H9 (cell line): ENCODE measurements at regions not wholly inside any gene's neighbourhood (a gene's known extent, or its start where the extent isn't known, plus 50 kb on each side); places are given as distances from the start of the nearest gene placed in this dataset.

ENCODE experiments used
- DNase-seq: peaks from one replicate; pipeline ENCODE4 v3.0.0-alpha.2; 2017
- H2AFZ ChIP-seq: one replicate; pipeline ENCODE4 v1.6.1; 2013; ENCODE audit warnings: mild to moderate bottlenecking, low read length, control low read depth, moderate library complexity
- H2AK5ac ChIP-seq: 2 replicates; pipeline ENCODE4 v1.6.1; 2013; ENCODE audit warnings: low read length, control low read depth, mixed read lengths; ENCODE audit not compliant: insufficient read length
- H2BK120ac ChIP-seq: one replicate; pipeline ENCODE4 v1.6.1; 2013; ENCODE audit warnings: low read depth, mild to moderate bottlenecking, low read length, control low read depth, inconsistent platforms; ENCODE audit not compliant: poor library complexity, severe bottlenecking
- H2BK12ac ChIP-seq: 2 replicates; pipeline ENCODE4 v1.6.1; 2013; ENCODE audit warnings: low read length, control low read depth, mixed read lengths, low read depth; ENCODE audit not compliant: insufficient read length
- H2BK15ac ChIP-seq: 2 replicates; pipeline ENCODE4 v1.6.1; 2013; ENCODE audit warnings: low read depth, low read length, control low read depth
- H2BK20ac ChIP-seq: one replicate; pipeline ENCODE4 v1.6.1; 2013; ENCODE audit warnings: low read depth, mild to moderate bottlenecking, low read length, control low read depth, inconsistent platforms; ENCODE audit not compliant: poor library complexity, severe bottlenecking
- H2BK5ac ChIP-seq: 2 replicates; pipeline ENCODE4 v1.6.1; 2013; ENCODE audit warnings: low read length, control low read depth, mixed read lengths; ENCODE audit not compliant: insufficient read length
- H3K14ac ChIP-seq: 2 replicates; pipeline ENCODE4 v1.6.1; 2013; ENCODE audit warnings: low read length, control low read depth; ENCODE audit not compliant: insufficient read depth
- H3K18ac ChIP-seq: 2 replicates; pipeline ENCODE4 v1.6.1; 2013; ENCODE audit warnings: low read depth, mild to moderate bottlenecking, mixed read lengths, low read length, control low read depth; ENCODE audit not compliant: insufficient read length
- H3K23ac ChIP-seq: 2 replicates; pipeline ENCODE4 v1.6.1; 2013; ENCODE audit warnings: low read length, control low read depth, mixed read lengths, low read depth; ENCODE audit not compliant: insufficient read length
- H3K23me2 ChIP-seq: 2 replicates; pipeline ENCODE4 v1.6.1; 2013; ENCODE audit warnings: low read depth, mild to moderate bottlenecking, mixed read lengths, low read length, control low read depth; ENCODE audit not compliant: insufficient read length, poor library complexity, severe bottlenecking
- H3K27ac ChIP-seq: 2 replicates; pipeline ENCODE4 v1.5.1; 2013; ENCODE audit warnings: low read length, control low read depth, mixed read lengths, low read depth; ENCODE audit not compliant: insufficient read length
- H3K27me3 ChIP-seq: 2 replicates; pipeline ENCODE4 v1.6.1; 2013; ENCODE audit warnings: low read length, control low read depth, inconsistent platforms; ENCODE audit not compliant: insufficient read depth
- H3K4ac ChIP-seq: 2 replicates; pipeline ENCODE4 v1.6.1; 2013; ENCODE audit warnings: low read depth, mild to moderate bottlenecking, control low read depth, inconsistent platforms, low read length, moderate library complexity
- H3K4me1 ChIP-seq: 2 replicates; pipeline ENCODE4 v1.6.1; 2013; ENCODE audit warnings: low read length, control low read depth, inconsistent platforms; ENCODE audit not compliant: insufficient read depth
- H3K4me2 ChIP-seq: 2 replicates; pipeline ENCODE4 v1.6.1; 2013; ENCODE audit warnings: low read length, control low read depth, mixed read lengths; ENCODE audit not compliant: insufficient read length, insufficient read depth
- H3K56ac ChIP-seq: 2 replicates; pipeline ENCODE4 v1.6.1; 2013; ENCODE audit warnings: low read depth, mild to moderate bottlenecking, mixed read lengths, low read length, control low read depth; ENCODE audit not compliant: insufficient read length
- H3K79me1 ChIP-seq: 2 replicates; pipeline ENCODE4 v1.6.1; 2013; ENCODE audit warnings: low read depth, mild to moderate bottlenecking, moderate library complexity, low read length, control low read depth, inconsistent platforms; ENCODE audit not compliant: insufficient read depth, poor library complexity, severe bottlenecking
- H3K79me2 ChIP-seq: 2 replicates; pipeline ENCODE4 v1.6.1; 2013; ENCODE audit warnings: low read length, control low read depth, inconsistent platforms; ENCODE audit not compliant: insufficient read depth
- H3K9ac ChIP-seq: 2 replicates; pipeline ENCODE4 v1.6.1; 2013; ENCODE audit warnings: low read length, control low read depth, mixed read lengths; ENCODE audit not compliant: insufficient read length; ENCODE audit errors: extremely low read depth
- H3K9me3 ChIP-seq: one replicate; pipeline ENCODE4 v1.6.1; 2013; ENCODE audit warnings: low read depth, low read length, inconsistent platforms; ENCODE audit not compliant: control insufficient read depth
- H3T11ph ChIP-seq: one replicate; pipeline ENCODE4 v1.6.1; 2013; ENCODE audit warnings: mild to moderate bottlenecking, low read length, control low read depth, inconsistent platforms
- H4K20me1 ChIP-seq: one replicate; pipeline ENCODE4 v1.6.1; 2013; ENCODE audit not compliant: control insufficient read depth, insufficient read length, insufficient read depth
- H4K5ac ChIP-seq: 2 replicates; pipeline ENCODE4 v1.6.1; 2013; ENCODE audit warnings: low read depth, mild to moderate bottlenecking, mixed read lengths, low read length, control low read depth; ENCODE audit not compliant: insufficient read length
- H4K8ac ChIP-seq: replicated peaks from 2 replicates; pipeline ENCODE4 v1.6.1; 2013; ENCODE audit warnings: low read length, control low read depth, mixed read lengths, low read depth; ENCODE audit not compliant: insufficient read length
- H4K91ac ChIP-seq: 2 replicates; pipeline ENCODE4 v1.6.1; 2013; ENCODE audit warnings: low read depth, mild to moderate bottlenecking, moderate library complexity, mixed read lengths, low read length, control low read depth; ENCODE audit not compliant: insufficient read length
- H3K27ac Mint-ChIP-seq, 3 experiments: 2 replicates in 2 of 3; 3 replicates in 1 of 3; pipeline ENCODE4 v1.8.0; 2020 to 2021; ENCODE audit warnings: mixed read lengths in 3 of 3, mild to moderate bottlenecking in 1 of 3, moderate library complexity in 1 of 3
- H3K27me3 Mint-ChIP-seq: 2 replicates; pipeline ENCODE4 v1.8.0; 2021; ENCODE audit warnings: low read depth, mild to moderate bottlenecking, moderate library complexity, mixed read lengths
- H3K36me3 Mint-ChIP-seq, 3 experiments: 2 replicates in 2 of 3; 3 replicates in 1 of 3; pipeline ENCODE4 v1.8.0; 2020 to 2021; ENCODE audit warnings: low read depth in 3 of 3, mixed read lengths in 3 of 3; ENCODE audit not compliant: insufficient read depth in 1 of 3
- H3K4me1 Mint-ChIP-seq, 2 experiments: 2 replicates each; pipeline ENCODE4 v1.8.0; 2020; ENCODE audit warnings: mixed read lengths in 2 of 2
- H3K4me3 Mint-ChIP-seq, 2 experiments: 2 replicates in 1 of 2; 3 replicates in 1 of 2; pipeline ENCODE4 v1.8.0; 2020 to 2021; ENCODE audit warnings: mild to moderate bottlenecking in 2 of 2, mixed read lengths in 2 of 2, moderate library complexity in 1 of 2
- H3K9me3 Mint-ChIP-seq, 2 experiments: 2 replicates in 1 of 2; 3 replicates in 1 of 2; pipeline ENCODE4 v1.8.0; 2020; ENCODE audit warnings: mild to moderate bottlenecking in 2 of 2, mixed read lengths in 2 of 2, moderate library complexity in 1 of 2
- WGBS: extraction: QIAGEN DNeasy Blood & Tissue Kit; methylation state at CpG from one replicate; pipeline ENCODE4 v1.1.7; 2013; ENCODE audit warnings: missing lambda C conversion rate, low lambda C conversion rate, mixed read lengths; ENCODE audit not compliant: insufficient read length; ENCODE audit errors: extremely low coverage; 5-methylcytosine and 5-hydroxymethylcytosine counted together
- TF ChIP-seq, protein P1 (sequence below): fragments of 200-600 bp; sonication (generic); conservative IDR thresholded peaks from 3 replicates; pipeline ENCODE4 v1.8.0; 2021; ENCODE audit warnings: antibody characterized with exemption, mild to moderate bottlenecking

DNA sequence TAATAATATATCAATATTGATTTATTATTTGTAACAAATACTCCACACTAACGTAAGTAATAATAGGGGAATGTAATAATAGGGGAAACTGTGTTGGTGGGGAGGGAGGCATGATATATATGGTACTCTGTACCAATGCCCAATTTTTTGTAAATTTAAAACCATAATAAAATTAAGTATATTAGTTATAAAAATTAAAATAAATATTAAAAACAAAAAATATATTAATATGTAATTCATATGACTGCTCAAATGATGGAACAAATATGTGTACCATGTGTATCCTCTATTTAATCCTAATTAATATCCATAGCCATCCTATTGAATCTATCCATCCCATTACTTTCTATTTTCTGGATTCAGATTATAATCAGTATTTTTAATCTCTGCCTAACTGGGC is 578.0 kb downstream of the KCNA4 start:
- Histone ChIP-seq H4K91ac (no peak overlapping the region), H3T11ph (no peak overlapping the region), H3K27me3 (no peaks in the 10 kb centered on the region), H2BK5ac (no peak overlapping the region), H3K79me1 (no peaks in the 10 kb centered on the region), H2BK20ac (no peak overlapping the region), H3K9ac (no peak overlapping the region), H2AK5ac (no peak overlapping the region), H3K18ac (no peak overlapping the region), H4K8ac (no peak overlapping the region), H2AFZ (no peak overlapping the region), H3K4ac (no peak overlapping the region), H4K5ac (no peak overlapping the region), H2BK12ac (no peak overlapping the region), H3K14ac (no peak overlapping the region), H2BK15ac (no peak overlapping the region), H3K4me1 (no peaks in the 10 kb centered on the region), H3K23me2 (no peaks in the 10 kb centered on the region), H3K9me3 (no peaks in the 10 kb centered on the region), H3K56ac (no peak overlapping the region), H3K27ac (no peak overlapping the region), H3K23ac (no peak overlapping the region), H4K20me1 (no peaks in the 10 kb centered on the region), H2BK120ac (no peak overlapping the region), H3K4me2 (no peak overlapping the region), H3K79me2 (no peaks in the 10 kb centered on the region)
- no peaks in the 10 kb centered on the region for H3K36me3 Mint-ChIP-seq
- TF ChIP-seq, protein P1, sequence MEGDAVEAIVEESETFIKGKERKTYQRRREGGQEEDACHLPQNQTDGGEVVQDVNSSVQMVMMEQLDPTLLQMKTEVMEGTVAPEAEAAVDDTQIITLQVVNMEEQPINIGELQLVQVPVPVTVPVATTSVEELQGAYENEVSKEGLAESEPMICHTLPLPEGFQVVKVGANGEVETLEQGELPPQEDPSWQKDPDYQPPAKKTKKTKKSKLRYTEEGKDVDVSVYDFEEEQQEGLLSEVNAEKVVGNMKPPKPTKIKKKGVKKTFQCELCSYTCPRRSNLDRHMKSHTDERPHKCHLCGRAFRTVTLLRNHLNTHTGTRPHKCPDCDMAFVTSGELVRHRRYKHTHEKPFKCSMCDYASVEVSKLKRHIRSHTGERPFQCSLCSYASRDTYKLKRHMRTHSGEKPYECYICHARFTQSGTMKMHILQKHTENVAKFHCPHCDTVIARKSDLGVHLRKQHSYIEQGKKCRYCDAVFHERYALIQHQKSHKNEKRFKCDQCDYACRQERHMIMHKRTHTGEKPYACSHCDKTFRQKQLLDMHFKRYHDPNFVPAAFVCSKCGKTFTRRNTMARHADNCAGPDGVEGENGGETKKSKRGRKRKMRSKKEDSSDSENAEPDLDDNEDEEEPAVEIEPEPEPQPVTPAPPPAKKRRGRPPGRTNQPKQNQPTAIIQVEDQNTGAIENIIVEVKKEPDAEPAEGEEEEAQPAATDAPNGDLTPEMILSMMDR, result no peak
- H3K4me1 Mint-ChIP-seq, result no peaks in the 10 kb centered on the region
- H3K9me3 Mint-ChIP-seq, result peaks cover 0 to 3% of the 10 kb centered on the region in 2 experiments; a peak in 2 of 5 replicates
- H3K27me3 Mint-ChIP-seq, result no peaks in the 10 kb centered on the region; the same call in 1 of the 2 replicates
- DNase-seq, result no peak
- H3K4me3 Mint-ChIP-seq, result no peak overlapping the region
- no CpG with 5 or more reads among the region's 1 CpG for WGBS
- no peak overlapping the region for H3K27ac Mint-ChIP-seq
